ENCODE measurements at regions not wholly inside any gene's neighbourhood (a gene's known extent, or its start where the extent isn't known, plus 50 kb on each side); places are given as distances from the start of the nearest gene placed in this dataset.

GRCh38 chr4:120005527-120005926, 61.1 kb downstream of the MAD2L1 start:
- intact Hi-C loops (cut with micrococcal nuclease; ENCODE audit: unreplicated experiment): no loop called here

DNA sequence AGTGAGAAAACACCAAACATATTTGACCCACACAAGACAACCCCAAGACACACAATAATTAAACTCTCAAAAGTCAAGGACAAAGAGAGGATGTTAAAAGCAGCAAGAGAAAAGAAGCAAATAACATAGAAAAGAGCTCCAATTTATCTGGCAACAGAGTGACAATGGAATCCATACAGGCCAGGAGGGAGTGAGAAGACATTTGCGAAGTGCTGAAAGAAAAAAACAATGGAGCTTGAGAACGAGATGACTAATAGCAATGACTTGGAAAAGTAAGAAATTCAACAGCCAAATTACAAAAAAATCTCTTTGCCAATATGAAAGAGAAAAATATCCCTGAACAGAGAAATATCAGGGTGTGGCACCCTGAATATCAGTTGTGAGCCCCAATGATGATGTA, 61.6 kb downstream of the MAD2L1 start:
- CTCF ChIA-PET (ENCODE audit: unreplicated experiment): no interaction called here
- Histone ChIP-seq H3K27ac (ENCODE audit: low read depth, low read length, poor library complexity, severe bottlenecking) (no peak overlapping the region), H3K79me2 (ENCODE audit: insufficient read depth, low read depth, low read length) (no peaks in the 10 kb centered on the region), H3K9me2 (ENCODE audit: insufficient read depth, low read length) (no peaks in the 10 kb centered on the region), H3K4me2 (ENCODE audit: low read length) (no peak overlapping the region), H3K4me1 (ENCODE audit: insufficient read depth, low read length, poor library complexity, severe bottlenecking) (no peaks in the 10 kb centered on the region), H4K20me1 (ENCODE audit: insufficient read depth, low read length) (no peaks in the 10 kb centered on the region), H2AFZ (ENCODE audit: low read length) (no peak overlapping the region), H3K9me3 (ENCODE audit: low read length) (no peaks in the 10 kb centered on the region), H3K4me3 (ENCODE audit: low read depth, low read length, poor library complexity, severe bottlenecking) (no peak overlapping the region), H3K36me3 (ENCODE audit: insufficient read depth, low read length) (no peaks in the 10 kb centered on the region)
- TF ChIP-seq CTCF (conservative IDR thresholded peaks at IDR 0.05; ENCODE audit: low read length): no peak
- TF ChIP-seq EZH2phosphoT487 (IDR thresholded peaks at IDR 0.05; ENCODE audit: borderline replicate concordance, low read depth, low read length): no peak
- BruUV-seq (replicated peaks): no TSS peak
- intact Hi-C loops (cut with micrococcal nuclease; ENCODE audit: unreplicated experiment): no loop called here
- DNase-seq (ENCODE audit: low spot score): no peak
- POLR2A ChIA-PET: interaction anchor here (0.6 kb wide), 1 partner anchor 1095 kb away, joined by 3 read pairs; no protein-coding TSS in a partner anchor

More at GRCh38 chr4:120005527-120005926, 61.1 kb downstream of the MAD2L1 start:
- Histone ChIP-seq H3K9me3 (ENCODE audit: low read length) (no peaks in the 10 kb centered on the region), H3K4me3 (ENCODE audit: low read depth, low read length, poor library complexity, severe bottlenecking) (no peak overlapping the region), H3K4me1 (ENCODE audit: insufficient read depth, low read length, poor library complexity, severe bottlenecking) (no peaks in the 10 kb centered on the region), H3K9me2 (ENCODE audit: insufficient read depth, low read length) (no peaks in the 10 kb centered on the region), H3K4me2 (ENCODE audit: low read length) (no peak overlapping the region), H3K36me3 (ENCODE audit: insufficient read depth, low read length) (no peaks in the 10 kb centered on the region), H4K20me1 (ENCODE audit: insufficient read depth, low read length) (no peaks in the 10 kb centered on the region), H3K27ac (ENCODE audit: low read depth, low read length, poor library complexity, severe bottlenecking) (no peak overlapping the region), H2AFZ (ENCODE audit: low read length) (no peak overlapping the region), H3K79me2 (ENCODE audit: insufficient read depth, low read depth, low read length) (no peaks in the 10 kb centered on the region)
- ChIA-PET POLR2A (interaction anchor here (0.6 kb wide), 1 partner anchor 1095 kb away, joined by 3 read pairs; no protein-coding TSS in a partner anchor), CTCF (ENCODE audit: unreplicated experiment) (no interaction called here)
- TF ChIP-seq EZH2phosphoT487 (IDR thresholded peaks at IDR 0.05; ENCODE audit: borderline replicate concordance, low read depth, low read length) (no peak), CTCF (conservative IDR thresholded peaks at IDR 0.05; ENCODE audit: low read length) (no peak)
- DNase-seq (ENCODE audit: low spot score): no peak
- BruUV-seq (replicated peaks): no TSS peak

DNA sequence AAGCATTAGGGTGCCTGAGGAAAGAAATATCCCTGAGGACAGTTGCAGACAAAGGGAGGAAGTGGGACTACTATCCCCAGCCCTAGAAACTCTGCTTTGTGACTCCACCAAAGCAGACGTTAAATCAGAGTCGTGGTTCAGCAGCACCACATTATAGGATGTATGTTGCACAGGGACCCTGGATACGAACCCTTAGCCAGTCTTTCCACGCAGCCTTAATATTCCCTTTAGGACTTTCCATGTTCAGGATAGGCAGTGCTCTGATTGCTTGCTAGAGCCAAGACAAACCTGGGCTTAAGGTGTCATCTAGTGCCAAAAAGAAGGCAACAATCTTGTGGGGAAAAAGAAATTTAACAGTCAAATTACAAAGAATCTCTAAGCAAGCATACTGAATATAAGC, 62.6 kb downstream of the MAD2L1 start:
- Histone ChIP-seq H3K27ac (ENCODE audit: low read depth, low read length, poor library complexity, severe bottlenecking) (no peak overlapping the region), H3K79me2 (ENCODE audit: insufficient read depth, low read depth, low read length) (no peaks in the 10 kb centered on the region), H3K9me2 (ENCODE audit: insufficient read depth, low read length) (no peaks in the 10 kb centered on the region), H3K9me3 (ENCODE audit: low read length) (no peaks in the 10 kb centered on the region), H3K4me3 (ENCODE audit: low read depth, low read length, poor library complexity, severe bottlenecking) (no peak overlapping the region), H4K20me1 (ENCODE audit: insufficient read depth, low read length) (no peaks in the 10 kb centered on the region), H3K4me1 (ENCODE audit: insufficient read depth, low read length, poor library complexity, severe bottlenecking) (no peaks in the 10 kb centered on the region), H3K4me2 (ENCODE audit: low read length) (no peak overlapping the region), H3K36me3 (ENCODE audit: insufficient read depth, low read length) (no peaks in the 10 kb centered on the region), H2AFZ (ENCODE audit: low read length) (no peak overlapping the region)
- ChIA-PET POLR2A (no interaction called here), CTCF (ENCODE audit: unreplicated experiment) (no interaction called here)
- no peak for DNase-seq (ENCODE audit: low spot score)
- TF ChIP-seq CTCF (conservative IDR thresholded peaks at IDR 0.05; ENCODE audit: low read length) (no peak), EZH2phosphoT487 (IDR thresholded peaks at IDR 0.05; ENCODE audit: borderline replicate concordance, low read depth, low read length) (no peak)
- BruUV-seq (replicated peaks): no TSS peak
- intact Hi-C loops (cut with micrococcal nuclease; ENCODE audit: unreplicated experiment): no loop called here

Measured in OCI-LY7 (cell line).